AG04449 (cell line): ENCODE measurements at regions not wholly inside any gene's neighbourhood (a gene's known extent, or its start where the extent isn't known, plus 50 kb on each side); places are given as distances from the start of the nearest gene placed in this dataset.

Experiments used
- CTCF ChIA-PET: fragments of 350-600 bp; formaldehyde crosslinking; extraction: SDS; loops from one replicate; lab custom pipeline; 2021; ENCODE audit warnings: antibody characterized with exemption; lab: Yijun Ruan, JAX
- POLR2A ChIA-PET: fragments of 400-600, 350-600 bp; formaldehyde crosslinking; extraction: SDS; loops from one replicate; lab custom pipeline; 2020; ENCODE audit warnings: antibody characterized with exemption, inconsistent platforms; lab: Yijun Ruan, JAX
- DNase-seq: peaks from one replicate; pipeline ENCODE4 v3.0.0-alpha.2; 2010; ENCODE audit warnings: low read depth, low spot score
- H3K4me3 ChIP-seq: 2 replicates; pipeline ENCODE4 v1.5.1; 2011; ENCODE audit warnings: low read depth, mild to moderate bottlenecking, control low read depth, low read length
- TF ChIP-seq, protein P1 (sequence below): IDR thresholded peaks from one replicate; pipeline ENCODE4 v1.5.1; 2011; ENCODE audit warnings: mild to moderate bottlenecking, moderate library complexity, low read length, control low read depth, inconsistent platforms; ENCODE audit not compliant: insufficient read depth; ENCODE audit errors: missing control alignments

DNA sequence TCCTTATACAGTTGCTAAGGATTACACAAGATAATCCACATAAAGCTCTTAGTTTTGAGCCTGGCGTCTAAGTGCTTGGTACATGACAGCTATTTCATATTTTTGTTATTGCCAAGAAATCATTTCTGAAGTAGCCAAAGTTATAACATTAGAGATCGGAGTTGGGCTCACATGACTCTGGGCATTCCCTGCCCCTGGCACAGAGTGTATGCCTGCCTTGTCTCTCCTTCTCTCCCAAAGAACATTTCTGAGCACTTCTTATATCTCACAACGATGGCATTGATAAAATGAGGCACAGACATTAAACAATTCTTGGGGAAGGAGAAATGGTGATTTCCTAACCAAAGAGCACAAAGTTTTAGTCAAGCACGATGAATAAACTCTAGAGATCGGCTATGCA is 87.7 kb upstream of the DDX18 start:
- CTCF ChIA-PET, result interaction anchor here (0.9 kb wide), 1 partner anchor 60 kb away, joined by 3 read pairs; no protein-coding TSS in a partner anchor
- TF ChIP-seq, protein P1, sequence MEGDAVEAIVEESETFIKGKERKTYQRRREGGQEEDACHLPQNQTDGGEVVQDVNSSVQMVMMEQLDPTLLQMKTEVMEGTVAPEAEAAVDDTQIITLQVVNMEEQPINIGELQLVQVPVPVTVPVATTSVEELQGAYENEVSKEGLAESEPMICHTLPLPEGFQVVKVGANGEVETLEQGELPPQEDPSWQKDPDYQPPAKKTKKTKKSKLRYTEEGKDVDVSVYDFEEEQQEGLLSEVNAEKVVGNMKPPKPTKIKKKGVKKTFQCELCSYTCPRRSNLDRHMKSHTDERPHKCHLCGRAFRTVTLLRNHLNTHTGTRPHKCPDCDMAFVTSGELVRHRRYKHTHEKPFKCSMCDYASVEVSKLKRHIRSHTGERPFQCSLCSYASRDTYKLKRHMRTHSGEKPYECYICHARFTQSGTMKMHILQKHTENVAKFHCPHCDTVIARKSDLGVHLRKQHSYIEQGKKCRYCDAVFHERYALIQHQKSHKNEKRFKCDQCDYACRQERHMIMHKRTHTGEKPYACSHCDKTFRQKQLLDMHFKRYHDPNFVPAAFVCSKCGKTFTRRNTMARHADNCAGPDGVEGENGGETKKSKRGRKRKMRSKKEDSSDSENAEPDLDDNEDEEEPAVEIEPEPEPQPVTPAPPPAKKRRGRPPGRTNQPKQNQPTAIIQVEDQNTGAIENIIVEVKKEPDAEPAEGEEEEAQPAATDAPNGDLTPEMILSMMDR, result no peak
- DNase-seq, result no peak
- H3K4me3 ChIP-seq, result no peak overlapping the region
- POLR2A ChIA-PET, result no interaction called here

DNA sequence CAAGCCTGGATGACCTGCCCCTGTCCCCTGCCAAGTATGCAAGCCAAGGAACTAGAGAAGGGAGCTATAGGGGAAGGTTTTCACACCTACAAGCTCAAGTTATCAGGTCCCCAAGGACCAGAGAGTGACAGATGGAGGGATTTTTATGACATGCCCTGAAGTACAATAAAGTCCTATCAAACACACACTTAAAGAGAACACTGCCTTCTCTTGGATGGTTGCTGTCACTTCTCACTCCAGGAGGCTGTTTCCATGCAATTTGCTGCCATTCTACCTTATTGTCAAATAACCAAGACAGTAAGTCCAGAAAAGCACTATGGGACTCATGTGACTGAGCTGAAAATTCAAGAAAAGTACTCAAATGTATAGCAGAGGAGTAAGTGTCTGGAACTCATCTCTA is 76.6 kb upstream of the DDX18 start:
- no peak for DNase-seq
- H3K4me3 ChIP-seq, result no peak overlapping the region
- TF ChIP-seq, protein P1, result no peak
- CTCF ChIA-PET, result no interaction called here
- POLR2A ChIA-PET, result no interaction called here

DNA sequence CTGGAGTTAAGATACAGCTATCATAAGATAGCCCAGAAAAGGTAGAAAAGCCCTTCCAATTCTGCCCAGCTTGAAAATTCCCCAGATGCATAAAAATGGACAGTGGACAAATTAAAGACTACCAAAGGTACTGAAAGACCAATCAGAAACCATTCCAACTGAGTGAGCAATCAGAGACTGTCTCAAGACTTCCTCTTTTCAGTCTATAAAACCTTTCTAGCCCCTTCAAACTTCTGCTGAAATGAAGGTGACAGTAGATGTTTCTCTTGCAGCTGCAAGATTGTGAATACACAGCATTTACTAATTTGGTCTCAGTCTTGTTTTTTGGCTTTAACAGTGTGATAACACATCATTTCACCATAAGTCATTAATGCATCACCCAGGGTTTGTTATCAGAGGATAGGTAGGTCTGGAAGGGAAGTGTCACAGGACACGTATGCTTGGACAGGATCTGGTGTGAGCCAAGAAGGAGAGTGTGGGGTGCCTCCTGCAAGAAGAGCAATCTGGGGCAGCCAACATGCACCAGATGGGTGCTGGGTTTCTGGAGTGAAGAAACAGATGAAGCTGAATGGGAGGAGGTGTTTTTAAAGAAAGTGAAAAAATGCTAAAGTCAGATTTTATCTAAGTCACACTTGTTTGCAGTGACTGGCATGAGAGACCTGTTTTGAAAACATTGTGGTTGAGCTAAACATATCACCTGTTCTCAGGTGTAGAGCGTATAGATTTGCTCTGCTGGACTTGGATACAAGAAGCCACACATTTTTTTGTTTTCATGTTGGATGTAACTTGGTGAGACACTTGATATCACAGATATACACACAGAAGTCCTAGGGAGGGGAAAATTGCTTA is 75.3 kb upstream of the DDX18 start:
- ChIA-PET POLR2A (no interaction called here), CTCF (no interaction called here)
- H3K4me3 ChIP-seq, result no peak overlapping the region

DNA sequence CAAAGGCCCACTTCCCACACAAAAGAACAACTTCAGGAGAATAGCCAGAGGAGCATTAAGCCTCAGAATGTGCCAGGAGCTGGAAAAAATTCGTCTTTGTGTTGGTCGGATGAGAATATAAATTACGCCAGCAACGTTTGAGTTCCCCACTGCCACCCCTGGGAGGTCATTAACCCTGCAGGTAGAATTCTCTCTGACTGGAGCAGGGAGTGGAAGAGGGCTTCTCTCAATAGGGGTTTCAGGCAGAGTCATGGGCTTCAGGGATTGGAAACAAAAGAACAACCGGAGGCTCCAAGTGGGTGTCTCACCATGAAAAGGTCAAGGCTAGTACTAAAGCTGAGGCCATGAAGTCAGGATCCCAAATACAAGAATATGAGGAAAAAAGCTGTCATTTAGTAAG is 69.0 kb upstream of the DDX18 start:
- ChIA-PET CTCF (no interaction called here), POLR2A (no interaction called here)
- TF ChIP-seq, protein P1, result no peak
- H3K4me3 ChIP-seq, result no peak overlapping the region
- no peak for DNase-seq

More for the DNA sequence above, 75.3 kb upstream of the DDX18 start:
- TF ChIP-seq, protein P1, result no peak
- DNase-seq, result no peak

DNA sequence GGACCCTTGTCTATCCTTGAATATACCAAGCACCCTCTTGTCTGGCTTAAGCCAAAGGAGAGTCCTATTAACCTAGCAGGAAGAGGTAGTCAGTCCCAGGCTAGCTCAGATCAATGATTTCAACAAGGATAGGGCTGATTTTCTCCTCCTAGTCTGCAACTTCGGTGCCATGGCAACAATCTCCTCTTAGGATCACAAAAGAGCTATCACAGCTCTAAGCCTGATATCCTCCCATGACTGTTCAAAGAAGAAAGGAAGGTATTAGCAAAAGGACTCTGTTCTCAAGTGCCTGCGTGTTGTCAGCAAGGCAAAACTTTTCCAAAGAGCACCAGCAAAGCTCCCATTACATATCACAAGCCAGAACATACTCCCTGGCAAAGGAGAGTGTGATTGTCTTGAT is 58.7 kb upstream of the DDX18 start:
- no peak for DNase-seq
- ChIA-PET CTCF (no interaction called here), POLR2A (no interaction called here)
- H3K4me3 ChIP-seq, result no peak overlapping the region
- TF ChIP-seq, protein P1, result no peak

DNA sequence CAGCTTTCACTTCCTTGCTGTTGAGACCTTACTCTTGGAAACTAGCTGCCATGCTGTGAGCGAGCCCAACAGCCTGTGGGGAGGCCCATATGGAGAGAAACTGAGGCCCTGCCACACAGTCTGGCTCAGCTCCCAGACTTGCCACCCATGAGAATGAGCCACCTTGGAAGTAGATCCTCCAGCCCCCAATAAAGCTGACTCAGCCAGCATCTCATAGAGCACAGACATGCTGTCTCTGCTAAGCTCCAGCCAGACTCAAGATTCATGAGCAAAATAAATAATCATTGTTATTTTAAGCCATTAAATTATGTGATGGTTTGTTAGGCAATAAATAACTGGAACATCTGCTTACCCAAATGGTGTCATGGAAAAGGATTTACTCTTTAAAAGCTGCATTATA is 53.6 kb upstream of the DDX18 start:
- CTCF ChIA-PET, result no interaction called here
- TF ChIP-seq, protein P1, result no peak
- POLR2A ChIA-PET, result no interaction called here
- no peak for DNase-seq
- no peak overlapping the region for H3K4me3 ChIP-seq
